ENCODE measurements at regions not wholly inside any gene's neighbourhood (a gene's known extent, or its start where the extent isn't known, plus 50 kb on each side); places are given as distances from the start of the nearest gene placed in this dataset.

DNA sequence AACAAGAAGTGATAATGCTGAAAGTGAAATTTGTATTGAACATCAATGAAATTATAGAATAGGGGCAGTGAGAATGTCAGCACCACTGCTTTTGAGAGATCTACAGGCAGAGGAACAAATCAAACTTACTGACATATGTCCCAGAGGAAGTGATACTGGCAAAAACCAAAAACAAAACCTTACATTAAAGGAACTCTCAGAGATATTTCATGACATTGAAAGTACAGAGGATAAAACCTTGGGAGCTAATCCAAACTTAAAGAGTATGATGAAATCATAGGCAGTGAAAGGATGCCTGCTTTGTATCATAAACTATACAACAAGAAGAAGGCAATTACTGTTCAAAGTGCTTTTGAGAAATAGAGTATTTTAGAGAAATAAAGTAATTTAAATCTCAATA, 90.4 kb upstream of the SV2C start:
- Histone ChIP-seq H3K79me1 (ENCODE audit: low read depth, low read length) (no peaks in the 10 kb centered on the region), H3K23ac (ENCODE audit: insufficient read length) (no peak overlapping the region), H3K36me3 (ENCODE audit: control insufficient read depth in 2 of 4, insufficient read depth in 4 of 4, low read length in 3 of 4) (no peaks in the 10 kb centered on the region), H2BK12ac (ENCODE audit: low read depth, low read length) (no peak overlapping the region), H4K20me1 (replicated peaks in 1 of 2; ENCODE audit: control insufficient read depth in 1 of 2, insufficient read depth in 2 of 2, low read length in 2 of 2) (no peaks in the 10 kb centered on the region), H2AK5ac (ENCODE audit: low read depth, low read length) (no peak overlapping the region), H3K4me1 (replicated peaks in 1 of 4; ENCODE audit: control insufficient read depth in 3 of 4, insufficient read depth in 4 of 4, low read length in 3 of 4) (no peaks in the 10 kb centered on the region), H3K4me2 (ENCODE audit: insufficient read depth in 1 of 2, low read depth in 2 of 2, low read length in 2 of 2) (no peak overlapping the region), H3K27ac (ENCODE audit: low read depth, low read length) (no peak overlapping the region), H2AFZ (ENCODE audit: low read length) (no peak overlapping the region), H3K9me3 (ENCODE audit: insufficient read depth in 2 of 2, low read depth in 1 of 2, low read length in 1 of 2) (no peaks in the 10 kb centered on the region), H4K91ac (replicated peaks; ENCODE audit: insufficient read length, low read length) (no peak overlapping the region), H3K18ac (ENCODE audit: extremely low read depth, low read length) (no peak overlapping the region), H3K79me2 (ENCODE audit: control insufficient read depth in 1 of 2, insufficient read depth in 2 of 2, low read length in 2 of 2) (no peaks in the 10 kb centered on the region), H2BK15ac (ENCODE audit: low read length) (no peak overlapping the region), H2BK20ac (ENCODE audit: low read length) (no peak overlapping the region), H4K5ac (ENCODE audit: insufficient read length, low read depth, low read length) (no peak overlapping the region), H3K14ac (ENCODE audit: insufficient read length) (no peak overlapping the region), H3K23me2 (ENCODE audit: low read depth, low read length) (no peaks in the 10 kb centered on the region; the same call in 1 of the 2 replicates), H3K4ac (replicated peaks; ENCODE audit: insufficient read length, low read depth, low read length) (no peak overlapping the region), H3K9ac (replicated peaks in 1 of 4; ENCODE audit: extremely low read depth in 1 of 4, low read depth in 3 of 4, low read length in 3 of 4) (no peak overlapping the region), H3K56ac (replicated peaks; ENCODE audit: insufficient read length, low read depth, low read length) (no peak overlapping the region), H3K4me3 (ENCODE audit: extremely low read depth in 1 of 4, insufficient read depth in 2 of 4, low read depth in 3 of 4, low read length in 4 of 4) (no peak overlapping the region), H2BK120ac (replicated peaks; ENCODE audit: low read depth, low read length) (no peak overlapping the region), H2BK5ac (ENCODE audit: low read depth, low read length) (no peak overlapping the region), H3K27me3 (replicated peaks in 1 of 4; ENCODE audit: control insufficient read depth in 3 of 4, extremely low read depth in 1 of 4, insufficient read depth in 3 of 4, low read length in 3 of 4) (no peaks in the 10 kb centered on the region), H4K8ac (ENCODE audit: extremely low read depth, insufficient read depth, low read length) (no peak overlapping the region)
- TF ChIP-seq SIN3A (conservative IDR thresholded peaks at IDR 0.05 in 1 of 2, IDR thresholded peaks at IDR 0.05 in 1 of 2; ENCODE audit: low read depth in 1 of 2, low read length in 2 of 2) (no peak), TAF7 (optimal IDR thresholded peaks at IDR 0.05; ENCODE audit: borderline replicate concordance, low read depth, low read length) (no peak), TCF12 (IDR thresholded peaks at IDR 0.05; ENCODE audit: low read depth, low read length) (no peak), TEAD4 (IDR thresholded peaks at IDR 0.05; ENCODE audit: low read depth, low read length) (no peak), RBBP5 (IDR thresholded peaks at IDR 0.05; ENCODE audit: borderline replicate concordance, low read depth, low read length) (no peak), ASH2L (IDR thresholded peaks at IDR 0.05; ENCODE audit: low read length) (no peak), POU5F1 (IDR thresholded peaks at IDR 0.05; ENCODE audit: low read depth, low read length) (no peak), JUN (IDR thresholded peaks at IDR 0.05; ENCODE audit: low read depth, low read length) (no peak), TAF1 (IDR thresholded peaks at IDR 0.05; ENCODE audit: low read depth, low read length) (no peak), CEBPB (IDR thresholded peaks at IDR 0.05; ENCODE audit: low read depth, low read length) (no peak), SUZ12 (IDR thresholded peaks at IDR 0.05; ENCODE audit: low read length) (no peak), CBX5 (IDR thresholded peaks at IDR 0.05; ENCODE audit: low read depth, low read length) (no peak), EP300 (IDR thresholded peaks at IDR 0.05; ENCODE audit: borderline replicate concordance in 1 of 2, low read depth in 2 of 2, low read length in 2 of 2) (no peak)
- FAIRE-seq = no peak
- CTCF ChIA-PET (ENCODE audit: partially characterized antibody) = no interaction called here
- DNase-seq (ENCODE audit: low read depth in 1 of 2, low spot score in 2 of 2) = no peak
- POLR2A ChIA-PET (ENCODE audit: partially characterized antibody) = no interaction called here

Data from H1 (cell line).